GM23338 (cell line): ENCODE measurements at regions not wholly inside any gene's neighbourhood (a gene's known extent, or its start where the extent isn't known, plus 50 kb on each side); places are given as distances from the start of the nearest gene placed in this dataset.

ENCODE experiments used
- ATAC-seq: fragments of 200-7000 bp; cut with Tn5 transposase; 3 replicates; pipeline ENCODE4 v1.9.1; 2020
- DNase-seq: peaks from one replicate; pipeline ENCODE4 v3.0.0-alpha.2; 2015; ENCODE audit warnings: low spot score
- H2AFZ ChIP-seq: fragments of 200-600 bp; sonication (generic); 2 replicates; pipeline ENCODE4 v1.8.0; 2016; ENCODE audit warnings: antibody characterized with exemption, mild to moderate bottlenecking, moderate library complexity
- H3F3A ChIP-seq: fragments of 200-600 bp; sonication (generic); replicated peaks from 2 replicates; pipeline ENCODE4 v1.8.0; 2017; ENCODE audit warnings: antibody characterized with exemption, mixed run types, low read depth
- H3K27ac ChIP-seq: fragments of 200-600 bp; sonication (generic); 2 replicates; pipeline ENCODE4 v1.6.1; 2016; ENCODE audit warnings: low read depth
- H3K27me3 ChIP-seq: fragments of 200-600 bp; sonication (generic); 2 replicates; pipeline ENCODE4 v1.8.0; 2016; ENCODE audit warnings: mild to moderate bottlenecking, mixed run types, moderate library complexity; ENCODE audit not compliant: insufficient read depth
- H3K36me3 ChIP-seq: fragments of 200-600 bp; sonication (generic); 2 replicates; pipeline ENCODE4 v1.8.0; 2016; ENCODE audit warnings: mild to moderate bottlenecking; ENCODE audit not compliant: insufficient read depth
- H3K4me1 ChIP-seq: fragments of 200-600 bp; sonication (generic); 2 replicates; pipeline ENCODE4 v1.8.0; 2016; ENCODE audit warnings: mild to moderate bottlenecking, moderate library complexity; ENCODE audit not compliant: insufficient read depth
- H3K4me2 ChIP-seq: fragments of 200-600 bp; sonication (generic); 2 replicates; pipeline ENCODE4 v1.7.1; 2017; ENCODE audit warnings: mixed run types
- H3K4me3 ChIP-seq: fragments of 200-600 bp; sonication (generic); 2 replicates; pipeline ENCODE4 v1.6.1; 2016; ENCODE audit warnings: mixed run types
- H3K79me2 ChIP-seq: fragments of 200-600 bp; sonication (generic); replicated peaks from 2 replicates; pipeline ENCODE4 v1.8.0; 2017; ENCODE audit warnings: mild to moderate bottlenecking; ENCODE audit not compliant: insufficient read depth
- H3K9me2 ChIP-seq: fragments of 200-600 bp; sonication (generic); 2 replicates; pipeline ENCODE4 v1.8.0; 2017; ENCODE audit not compliant: insufficient read depth
- H4K20me1 ChIP-seq: fragments of 200-600 bp; sonication (generic); replicated peaks from 2 replicates; pipeline ENCODE4 v1.8.0; 2017; ENCODE audit warnings: mild to moderate bottlenecking; ENCODE audit not compliant: insufficient read depth
- H3K27ac Mint-ChIP-seq: 2 replicates; pipeline ENCODE4 v1.8.0; 2020; ENCODE audit warnings: inconsistent platforms, mild to moderate bottlenecking, moderate library complexity, mixed read lengths
- H3K27me3 Mint-ChIP-seq: 3 replicates; pipeline ENCODE4 v1.8.0; 2022; ENCODE audit warnings: low read depth, mild to moderate bottlenecking, moderate library complexity, mixed read lengths, inconsistent platforms; ENCODE audit not compliant: insufficient read depth, poor library complexity
- H3K36me3 Mint-ChIP-seq: 3 replicates; pipeline ENCODE4 v1.8.0; 2021; ENCODE audit warnings: low read depth, mild to moderate bottlenecking, inconsistent platforms, moderate library complexity, mixed read lengths
- H3K4me1 Mint-ChIP-seq: 3 replicates; pipeline ENCODE4 v1.8.0; 2020; ENCODE audit warnings: mild to moderate bottlenecking, inconsistent platforms, mixed read lengths
- H3K4me3 Mint-ChIP-seq: 3 replicates; pipeline ENCODE4 v1.8.0; 2021; ENCODE audit warnings: moderate library complexity, mild to moderate bottlenecking, inconsistent platforms, mixed read lengths
- H3K9me3 Mint-ChIP-seq: 3 replicates; pipeline ENCODE4 v1.8.0; 2020; ENCODE audit warnings: moderate library complexity, mild to moderate bottlenecking, inconsistent platforms, mixed read lengths
- CREB1 ChIP-seq: fragments of 250-450 bp; sonication (Bioruptor Pico); IDR thresholded peaks from 2 replicates; pipeline ENCODE4 v1.5.0; 2020; ENCODE audit warnings: low read depth, mild to moderate bottlenecking, moderate library complexity
- ETS1 ChIP-seq: IDR thresholded peaks from 2 replicates; pipeline ENCODE4 v1.6.1; 2016; ENCODE audit warnings: antibody characterized with exemption
- EZH2phosphoT487 ChIP-seq: fragments of 200-600 bp; sonication (generic); IDR thresholded peaks from one replicate; pipeline ENCODE4 v1.8.1; 2018; ENCODE audit warnings: antibody characterized with exemption; ENCODE audit not compliant: unreplicated experiment
- NANOG ChIP-seq: IDR thresholded peaks from 2 replicates; pipeline ENCODE4 v1.6.1; 2016; ENCODE audit warnings: antibody characterized with exemption, borderline replicate concordance
- POLR2AphosphoS5 ChIP-seq: IDR thresholded peaks from 2 replicates; pipeline ENCODE4 v1.6.1; 2016; ENCODE audit warnings: antibody characterized with exemption, low read depth
- REST ChIP-seq: IDR thresholded peaks from one replicate; pipeline ENCODE4 v1.6.1; 2018; ENCODE audit warnings: antibody characterized with exemption; ENCODE audit not compliant: unreplicated experiment
- STAT1 ChIP-seq: IDR thresholded peaks from one replicate; pipeline ENCODE4 v1.6.1; 2016; ENCODE audit warnings: antibody characterized with exemption; ENCODE audit not compliant: unreplicated experiment
- ZNF331 ChIP-seq: fragments of 250-450 bp; sonication (Bioruptor Pico); IDR thresholded peaks from 2 replicates; pipeline ENCODE4 v1.5.0; 2020; ENCODE audit warnings: low read depth, mild to moderate bottlenecking, moderate library complexity
- ZNF462 ChIP-seq: fragments of 250-450 bp; sonication (Bioruptor Pico); IDR thresholded peaks from 2 replicates; pipeline ENCODE4 v1.5.0; 2020; ENCODE audit warnings: mild to moderate bottlenecking, moderate library complexity

- no peak for TF ChIP-seq ETS1
- no peak for TF ChIP-seq CREB1
- no peak for TF ChIP-seq EZH2phosphoT487
- TF ChIP-seq STAT1: no peak
- no peak for TF ChIP-seq ZNF331 (CRISPR knock-in tag)
- no peak for TF ChIP-seq REST
- TF ChIP-seq NANOG: no peak
- no peak for TF ChIP-seq POLR2AphosphoS5
Observed at GRCh38 chr7:81331061-81332018, 412.5 kb upstream of the SEMA3C start (continued).

GRCh38 chr7:81330108-81330507 is 411.3 kb upstream of the SEMA3C start:
- ATAC-seq (no peak), DNase-seq (no peak)
- H3K4me1 Mint-ChIP-seq: peaks cover 5% of the 10 kb centered on the region; the same call in 2 of the 3 replicates
- Histone ChIP-seq H3F3A (no peaks in the 10 kb centered on the region), H2AFZ (no peak overlapping the region), H3K36me3 (no peaks in the 10 kb centered on the region), H3K9me2 (no peaks in the 10 kb centered on the region), H3K27ac (no peak overlapping the region), H3K4me3 (no peak overlapping the region), H3K27me3 (no peaks in the 10 kb centered on the region), H3K4me2 (no peak overlapping the region), H4K20me1 (no peaks in the 10 kb centered on the region), H3K79me2 (no peaks in the 10 kb centered on the region), H3K4me1 (no peaks in the 10 kb centered on the region)
- H3K27ac Mint-ChIP-seq: no peak overlapping the region
- H3K36me3 Mint-ChIP-seq: no peaks in the 10 kb centered on the region; the same call in 2 of the 3 replicates
- no peaks in the 10 kb centered on the region; the same call in 2 of the 3 replicates for H3K9me3 Mint-ChIP-seq
- H3K4me3 Mint-ChIP-seq: no peak overlapping the region
- H3K27me3 Mint-ChIP-seq: no peaks in the 10 kb centered on the region
- TF ChIP-seq ZNF462 (CRISPR knock-in tag) (no peak), POLR2AphosphoS5 (no peak), ETS1 (no peak), ZNF331 (CRISPR knock-in tag) (no peak), CREB1 (no peak), STAT1 (no peak)
